ENCODE measurements at regions not wholly inside any gene's neighbourhood (a gene's known extent, or its start where the extent isn't known, plus 50 kb on each side); places are given as distances from the start of the nearest gene placed in this dataset.

DNA sequence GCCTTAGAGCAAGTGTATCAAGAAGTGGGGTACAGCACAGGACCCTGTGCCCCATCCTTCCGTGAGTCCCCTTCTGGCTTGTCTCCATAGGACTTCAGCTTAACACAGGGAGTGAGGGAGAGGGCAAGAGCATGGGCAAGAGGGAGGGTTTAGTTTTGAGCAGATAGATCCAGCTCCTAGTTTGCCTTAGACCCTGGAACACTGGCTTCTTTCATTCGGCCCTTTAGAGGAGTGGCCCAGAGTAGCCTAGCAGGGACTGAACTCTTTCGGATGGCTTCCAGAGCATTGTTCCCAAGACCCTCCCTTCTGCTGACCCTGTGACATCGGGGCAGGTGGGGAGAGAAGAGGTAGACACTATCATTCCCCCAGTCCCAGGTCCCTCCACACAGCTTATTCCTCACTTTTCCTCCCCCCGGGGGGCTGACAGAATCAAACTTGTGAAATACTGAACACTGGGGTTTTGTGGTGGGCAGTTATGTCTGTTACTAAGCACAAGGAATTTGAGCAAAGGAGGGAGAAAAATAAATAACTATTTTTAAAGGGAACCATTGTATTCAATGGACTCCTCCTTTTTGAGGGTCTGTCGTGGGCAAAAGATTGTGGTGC is 289.6 kb upstream of the C2CD4B start:
- Histone ChIP-seq H3K27me3 (ENCODE audit: control insufficient read depth, insufficient read depth, low read length, poor library complexity, severe bottlenecking) (no peaks in the 10 kb centered on the region), H3K4me1 (ENCODE audit: control insufficient read depth, insufficient read depth, low read length) (peaks cover 8% of the 10 kb centered on the region), H3K9ac (ENCODE audit: extremely low read depth, low read length, poor library complexity, severe bottlenecking) (no peak overlapping the region), H3K9me3 (ENCODE audit: control insufficient read depth, low read length) (no peaks in the 10 kb centered on the region), H3K4me3 (ENCODE audit: low read length) (no peak overlapping the region), H3K36me3 (ENCODE audit: control insufficient read depth, insufficient read depth, low read length) (peaks cover 9% of the 10 kb centered on the region), H3K27ac (ENCODE audit: low read depth, low read length) (no peak overlapping the region)
- no peak for DNase-seq
- TF ChIP-seq, protein P1, sequence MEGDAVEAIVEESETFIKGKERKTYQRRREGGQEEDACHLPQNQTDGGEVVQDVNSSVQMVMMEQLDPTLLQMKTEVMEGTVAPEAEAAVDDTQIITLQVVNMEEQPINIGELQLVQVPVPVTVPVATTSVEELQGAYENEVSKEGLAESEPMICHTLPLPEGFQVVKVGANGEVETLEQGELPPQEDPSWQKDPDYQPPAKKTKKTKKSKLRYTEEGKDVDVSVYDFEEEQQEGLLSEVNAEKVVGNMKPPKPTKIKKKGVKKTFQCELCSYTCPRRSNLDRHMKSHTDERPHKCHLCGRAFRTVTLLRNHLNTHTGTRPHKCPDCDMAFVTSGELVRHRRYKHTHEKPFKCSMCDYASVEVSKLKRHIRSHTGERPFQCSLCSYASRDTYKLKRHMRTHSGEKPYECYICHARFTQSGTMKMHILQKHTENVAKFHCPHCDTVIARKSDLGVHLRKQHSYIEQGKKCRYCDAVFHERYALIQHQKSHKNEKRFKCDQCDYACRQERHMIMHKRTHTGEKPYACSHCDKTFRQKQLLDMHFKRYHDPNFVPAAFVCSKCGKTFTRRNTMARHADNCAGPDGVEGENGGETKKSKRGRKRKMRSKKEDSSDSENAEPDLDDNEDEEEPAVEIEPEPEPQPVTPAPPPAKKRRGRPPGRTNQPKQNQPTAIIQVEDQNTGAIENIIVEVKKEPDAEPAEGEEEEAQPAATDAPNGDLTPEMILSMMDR (conservative IDR thresholded peaks at IDR 0.05): no peak
- Mint-ChIP-seq H3K9me3 (no peaks in the 10 kb centered on the region), H3K4me1 (peaks cover 44% of the 10 kb centered on the region), H3K4me3 (no peak overlapping the region), H3K36me3 (ENCODE audit: low read depth) (no peaks in the 10 kb centered on the region), H3K27me3 (ENCODE audit: insufficient read depth) (no peaks in the 10 kb centered on the region), H3K27ac (no peak overlapping the region)
- WGBS, 2 experiments (ENCODE audit: insufficient coverage in 1 of 2, insufficient read length in 1 of 2): 91 to 96% methylated on average over 4 to 5 of the region's 6 CpGs

DNA sequence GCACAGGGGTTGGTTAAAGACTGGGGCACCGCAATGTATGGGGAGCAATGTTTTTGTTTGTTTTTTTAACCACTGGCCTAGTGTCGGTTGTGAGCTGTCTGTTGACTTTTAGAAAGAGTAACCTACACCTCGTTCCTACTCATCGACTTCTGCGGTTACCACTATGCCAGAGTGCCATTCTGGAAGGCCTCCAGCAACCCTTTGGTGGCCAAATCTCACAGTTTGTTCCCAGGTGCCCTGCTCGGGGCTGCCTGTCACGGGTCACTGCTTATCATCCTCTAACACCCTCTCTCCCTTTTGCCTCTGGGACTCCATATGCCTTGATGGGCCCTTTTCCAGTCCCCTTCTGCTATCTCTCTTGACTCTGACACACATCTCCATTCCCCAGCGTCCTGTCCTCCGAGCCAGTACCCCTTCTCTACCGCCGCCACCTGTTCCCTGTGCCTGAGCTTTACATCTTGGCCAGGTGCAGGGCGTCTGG is 290.4 kb upstream of the C2CD4B start:
- H3K9me3 Mint-ChIP-seq: no peaks in the 10 kb centered on the region
- TF ChIP-seq, protein P1 (conservative IDR thresholded peaks at IDR 0.05): no peak
- H3K36me3 Mint-ChIP-seq (ENCODE audit: low read depth): no peaks in the 10 kb centered on the region
- H3K27me3 Mint-ChIP-seq (ENCODE audit: insufficient read depth): no peaks in the 10 kb centered on the region
- Histone ChIP-seq H3K27me3 (ENCODE audit: control insufficient read depth, insufficient read depth, low read length, poor library complexity, severe bottlenecking) (no peaks in the 10 kb centered on the region), H3K9me3 (ENCODE audit: control insufficient read depth, low read length) (no peaks in the 10 kb centered on the region), H3K4me3 (ENCODE audit: low read length) (no peak overlapping the region), H3K9ac (ENCODE audit: extremely low read depth, low read length, poor library complexity, severe bottlenecking) (no peak overlapping the region), H3K4me1 (ENCODE audit: control insufficient read depth, insufficient read depth, low read length) (peaks cover 8% of the 10 kb centered on the region), H3K27ac (ENCODE audit: low read depth, low read length) (no peak overlapping the region), H3K36me3 (ENCODE audit: control insufficient read depth, insufficient read depth, low read length) (peaks cover 9% of the 10 kb centered on the region)
- H3K4me1 Mint-ChIP-seq: peaks cover 41% of the 10 kb centered on the region
- WGBS, 2 experiments (ENCODE audit: insufficient coverage in 1 of 2, insufficient read length in 1 of 2): 89 to 92% methylated on average over 8 to 11 of the region's 12 CpGs
- no peak overlapping the region for H3K4me3 Mint-ChIP-seq
- DNase-seq: no peak
- no peak overlapping the region for H3K27ac Mint-ChIP-seq

DNA sequence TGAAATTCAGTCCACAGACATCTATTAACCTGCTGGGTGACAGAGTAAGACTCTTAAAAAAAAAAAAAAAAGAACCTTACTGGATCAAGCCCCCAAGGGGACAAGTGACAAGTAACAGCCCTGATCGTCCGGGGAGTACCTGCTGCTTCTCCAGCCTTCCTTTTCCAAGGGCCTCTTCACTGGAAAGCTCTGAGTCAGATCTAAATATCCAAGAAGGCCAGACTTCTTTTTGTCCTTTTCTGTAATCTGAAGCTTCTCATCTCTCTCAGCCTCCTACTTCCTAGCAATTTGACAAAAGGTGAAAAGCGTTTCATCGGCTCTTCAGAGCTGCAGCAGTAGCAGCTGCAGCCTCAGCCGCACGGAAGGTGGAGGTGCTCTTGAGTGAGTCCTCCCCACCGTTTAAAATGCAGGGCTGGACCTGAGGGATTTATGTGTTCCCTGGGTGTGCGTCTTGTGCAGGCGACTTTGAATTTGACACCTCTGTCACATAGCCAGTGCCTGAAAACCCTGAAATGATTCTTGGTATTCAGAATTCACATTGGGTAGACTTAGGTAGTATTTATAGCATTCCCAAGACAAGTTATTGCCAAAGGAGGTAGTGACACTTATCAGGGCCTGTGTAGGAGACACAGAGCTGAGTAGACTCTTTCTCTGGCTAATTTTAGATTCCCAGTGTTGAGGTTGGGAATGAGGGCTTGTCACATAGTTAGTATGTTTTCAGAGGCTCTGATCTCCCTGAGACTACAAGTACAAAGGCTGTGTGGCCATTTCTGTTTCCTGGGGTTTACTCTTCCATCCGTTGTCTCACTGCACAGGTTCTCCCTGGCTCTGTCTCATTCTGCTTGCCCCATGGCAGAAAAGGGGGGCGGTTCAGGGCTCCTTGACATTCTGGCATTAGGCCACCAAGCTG is 291.2 kb upstream of the C2CD4B start:
- peaks cover 41% of the 10 kb centered on the region for H3K4me1 Mint-ChIP-seq
- no peak for DNase-seq
- peaks cover 1% of the 10 kb centered on the region for H3K36me3 Mint-ChIP-seq (ENCODE audit: low read depth)
- WGBS, 2 experiments (ENCODE audit: insufficient coverage in 1 of 2, insufficient read length in 1 of 2): 87 to 90% methylated on average over 8 to 11 of the region's 11 CpGs
- no peak overlapping the region for H3K27ac Mint-ChIP-seq
- no peaks in the 10 kb centered on the region for H3K27me3 Mint-ChIP-seq (ENCODE audit: insufficient read depth)
- no peak overlapping the region for H3K27ac ChIP-seq (ENCODE audit: low read depth, low read length)
- H3K4me1 ChIP-seq (ENCODE audit: control insufficient read depth, insufficient read depth, low read length): peaks cover 8% of the 10 kb centered on the region
- H3K9ac ChIP-seq (ENCODE audit: extremely low read depth, low read length, poor library complexity, severe bottlenecking): no peak overlapping the region
- no peak overlapping the region for H3K4me3 ChIP-seq (ENCODE audit: low read length)
- H3K9me3 ChIP-seq (ENCODE audit: control insufficient read depth, low read length): no peaks in the 10 kb centered on the region
- H3K27me3 ChIP-seq (ENCODE audit: control insufficient read depth, insufficient read depth, low read length, poor library complexity, severe bottlenecking): no peaks in the 10 kb centered on the region
- H3K36me3 ChIP-seq (ENCODE audit: control insufficient read depth, insufficient read depth, low read length): peaks cover 9% of the 10 kb centered on the region
- TF ChIP-seq, protein P1 (conservative IDR thresholded peaks at IDR 0.05): no peak
- H3K4me3 Mint-ChIP-seq: no peak overlapping the region
- no peaks in the 10 kb centered on the region for H3K9me3 Mint-ChIP-seq

Measured in endodermal cell (in vitro differentiated cells).